ENCODE measurements at regions not wholly inside any gene's neighbourhood (a gene's known extent, or its start where the extent isn't known, plus 50 kb on each side); places are given as distances from the start of the nearest gene placed in this dataset.

DNA sequence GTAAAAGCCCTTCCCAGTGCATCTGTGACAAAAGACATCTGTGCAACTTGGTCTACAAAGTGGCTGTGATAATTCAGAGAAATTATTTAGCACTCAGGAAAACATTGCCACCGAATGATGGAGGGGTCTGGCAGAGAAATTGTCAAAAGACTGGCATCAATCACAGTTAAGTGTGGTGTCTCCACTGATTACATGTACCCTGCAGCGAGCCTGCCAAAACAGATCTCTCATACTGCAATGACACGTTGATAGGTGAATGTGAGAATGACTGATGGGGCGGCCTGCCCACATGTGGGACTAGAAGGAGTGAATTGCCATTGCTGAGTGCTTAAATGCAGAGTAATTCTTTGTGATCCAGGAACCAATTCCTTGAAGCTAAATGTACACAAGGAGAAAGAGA lies 136.4 kb upstream of the PCSK5 start:
- Histone ChIP-seq H3F3A (ENCODE audit: insufficient read depth, low read depth) (no peaks in the 10 kb centered on the region), H4K20me1 (ENCODE audit: insufficient read depth) (no peaks in the 10 kb centered on the region), H2AFZ (no peak overlapping the region), H3K27ac (no peak overlapping the region), H3K9me2 (ENCODE audit: insufficient read depth) (no peaks in the 10 kb centered on the region), H3K4me1 (replicated peaks; ENCODE audit: insufficient read depth) (no peaks in the 10 kb centered on the region), H3K79me2 (ENCODE audit: low read depth) (no peaks in the 10 kb centered on the region), H3K27me3 (ENCODE audit: insufficient read depth, low read depth) (no peaks in the 10 kb centered on the region), H3K4me2 (no peak overlapping the region), H3K4me3 (no peak overlapping the region), H3K9me3 (ENCODE audit: insufficient read depth, low read depth) (no peaks in the 10 kb centered on the region), H3K36me3 (ENCODE audit: low read depth) (no peaks in the 10 kb centered on the region)
- BruUV-seq (replicated peaks) = no TSS peak
- TF ChIP-seq CTCF (conservative IDR thresholded peaks at IDR 0.05) (no peak), EZH2 (IDR thresholded peaks at IDR 0.05; ENCODE audit: low read depth) (no peak)
- intact Hi-C loops (cut with micrococcal nuclease; ENCODE audit: unreplicated experiment) = no loop called here
- CTCF ChIA-PET = no interaction called here
- POLR2A ChIA-PET (ENCODE audit: unreplicated experiment) = no interaction called here
- no peak for DNase-seq

- H3K4me1 ChIP-seq (replicated peaks; ENCODE audit: insufficient read depth) = peaks cover 16% of the 10 kb centered on the region
- ChIA-PET POLR2A (ENCODE audit: unreplicated experiment) (no interaction called here), CTCF (no interaction called here)
These were observed 115.3 kb upstream of the PCSK5 start for GRCh38 chr9:75775166-75775565.

GRCh38 chr9:75775966-75776691 lies 114.3 kb upstream of the PCSK5 start:
- Histone ChIP-seq H3K9me2 (ENCODE audit: insufficient read depth) (no peaks in the 10 kb centered on the region), H3K4me3 (no peak overlapping the region), H3K4me1 (replicated peaks; ENCODE audit: insufficient read depth) (peaks cover 16% of the 10 kb centered on the region), H3K36me3 (ENCODE audit: low read depth) (no peaks in the 10 kb centered on the region), H4K20me1 (ENCODE audit: insufficient read depth) (no peaks in the 10 kb centered on the region), H3K9me3 (ENCODE audit: insufficient read depth, low read depth) (no peaks in the 10 kb centered on the region), H3K27me3 (ENCODE audit: insufficient read depth, low read depth) (no peaks in the 10 kb centered on the region), H2AFZ (no peak overlapping the region), H3K79me2 (ENCODE audit: low read depth) (no peaks in the 10 kb centered on the region), H3F3A (ENCODE audit: insufficient read depth, low read depth) (no peaks in the 10 kb centered on the region), H3K4me2 (no peak overlapping the region), H3K27ac (no peak overlapping the region)
- peak in 1 of 2 experiments; percentile 86 for DNase-seq
- BruUV-seq (replicated peaks) = no TSS peak
- TF ChIP-seq CTCF (conservative IDR thresholded peaks at IDR 0.05) (no peak), EZH2 (IDR thresholded peaks at IDR 0.05; ENCODE audit: low read depth) (no peak)
- intact Hi-C loops (cut with micrococcal nuclease; ENCODE audit: unreplicated experiment) = no loop called here
- ChIA-PET POLR2A (ENCODE audit: unreplicated experiment) (no interaction called here), CTCF (no interaction called here)

More at GRCh38 chr9:75775166-75775565, 115.3 kb upstream of the PCSK5 start:
- Histone ChIP-seq H3K9me3 (ENCODE audit: insufficient read depth, low read depth) (no peaks in the 10 kb centered on the region), H3K4me3 (no peak overlapping the region), H3F3A (ENCODE audit: insufficient read depth, low read depth) (no peaks in the 10 kb centered on the region), H3K79me2 (ENCODE audit: low read depth) (no peaks in the 10 kb centered on the region), H3K27me3 (ENCODE audit: insufficient read depth, low read depth) (no peaks in the 10 kb centered on the region), H3K27ac (no peak overlapping the region), H3K36me3 (ENCODE audit: low read depth) (no peaks in the 10 kb centered on the region), H4K20me1 (ENCODE audit: insufficient read depth) (no peaks in the 10 kb centered on the region), H3K4me2 (no peak overlapping the region), H3K9me2 (ENCODE audit: insufficient read depth) (no peaks in the 10 kb centered on the region), H2AFZ (no peak overlapping the region)
- TF ChIP-seq CTCF (conservative IDR thresholded peaks at IDR 0.05) (no peak), EZH2 (IDR thresholded peaks at IDR 0.05; ENCODE audit: low read depth) (no peak)
- intact Hi-C loops (cut with micrococcal nuclease; ENCODE audit: unreplicated experiment) = no loop called here
- no TSS peak for BruUV-seq (replicated peaks)
- DNase-seq = no peak
